ENCODE measurements at regions not wholly inside any gene's neighbourhood (a gene's known extent, or its start where the extent isn't known, plus 50 kb on each side); places are given as distances from the start of the nearest gene placed in this dataset.

DNA sequence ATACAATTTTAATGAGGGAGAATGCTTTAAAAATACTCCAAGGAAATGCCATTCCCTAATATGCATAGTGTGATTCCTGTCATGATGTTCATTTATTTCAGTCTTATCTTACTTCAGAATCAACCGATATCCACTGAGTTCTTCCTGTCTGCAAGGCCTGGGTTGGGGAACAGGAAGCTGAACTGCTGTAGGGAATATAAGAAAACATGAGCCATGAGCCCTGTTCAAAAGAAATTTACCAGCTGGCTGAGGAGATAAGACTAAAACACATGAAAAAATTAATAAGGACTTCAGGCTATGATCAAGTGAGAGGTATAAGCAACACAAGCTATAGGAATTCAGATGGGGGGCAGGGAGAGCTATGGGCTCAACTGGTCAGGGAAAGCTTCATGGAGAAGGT lies 184.7 kb downstream of the PLPP4 start:
- peak; percentile 85 for DNase-seq (ENCODE audit: low read depth)

DNA sequence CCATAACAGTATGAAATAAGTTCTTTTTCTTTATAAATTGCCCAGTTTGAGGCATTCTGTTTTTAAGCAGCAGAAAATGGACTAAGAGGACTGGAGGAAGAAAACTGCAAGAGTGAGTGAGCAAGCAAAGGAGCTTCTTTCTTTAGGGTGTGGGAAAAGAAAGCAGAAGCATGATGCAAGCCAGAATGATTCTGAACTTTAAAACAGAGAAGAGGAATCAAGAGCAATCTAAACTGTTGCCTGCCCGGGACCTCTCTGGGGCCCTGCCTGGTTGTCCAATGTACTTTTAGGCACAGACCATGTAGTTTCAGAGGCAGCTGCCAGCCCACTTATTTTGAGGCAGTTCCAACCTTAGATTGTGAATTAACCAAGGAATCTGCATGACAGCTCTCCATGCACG lies 186.3 kb downstream of the PLPP4 start:
- DNase-seq (ENCODE audit: low read depth), result no peak

DNA sequence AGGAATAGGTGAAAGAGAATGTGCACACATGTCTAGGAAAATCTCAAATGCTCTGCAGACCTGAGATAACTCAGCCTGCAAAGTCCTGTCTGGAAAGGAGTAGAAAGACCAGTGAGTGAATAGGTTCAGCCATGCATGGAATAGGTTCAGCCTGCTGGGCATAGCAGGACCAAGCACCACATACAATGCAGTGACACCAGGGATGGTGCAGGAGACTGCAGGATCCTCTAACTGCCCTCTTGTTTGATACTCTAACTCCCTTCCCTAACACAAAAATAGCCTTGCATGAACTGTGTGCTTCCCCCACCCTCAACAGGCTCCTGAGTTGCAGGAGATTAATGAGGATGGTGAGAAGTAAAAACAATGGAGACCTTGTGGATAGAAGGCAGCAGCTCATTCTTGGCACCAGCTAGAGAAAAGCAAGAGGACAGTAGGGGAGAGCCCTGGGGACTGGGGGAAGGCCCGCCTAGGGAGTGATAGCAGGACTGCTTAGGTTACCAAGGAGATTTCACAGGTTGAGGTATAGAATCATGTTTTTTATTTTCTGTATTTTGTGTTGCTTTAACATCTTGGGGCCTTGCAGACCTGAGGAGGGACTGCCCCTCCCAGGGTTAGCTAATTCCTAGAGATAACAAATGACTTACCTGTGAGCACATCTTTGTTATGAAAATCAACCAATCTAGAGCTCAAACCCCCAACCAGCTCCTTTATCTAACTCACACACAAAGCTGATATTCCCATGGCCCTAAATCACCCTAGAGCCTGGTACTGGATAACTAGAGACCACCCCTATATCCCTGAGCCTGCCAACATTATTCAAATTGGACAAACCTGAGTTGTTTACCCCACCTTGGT lies 187.8 kb downstream of the PLPP4 start:
- no peak for DNase-seq (ENCODE audit: low read depth)

DNA sequence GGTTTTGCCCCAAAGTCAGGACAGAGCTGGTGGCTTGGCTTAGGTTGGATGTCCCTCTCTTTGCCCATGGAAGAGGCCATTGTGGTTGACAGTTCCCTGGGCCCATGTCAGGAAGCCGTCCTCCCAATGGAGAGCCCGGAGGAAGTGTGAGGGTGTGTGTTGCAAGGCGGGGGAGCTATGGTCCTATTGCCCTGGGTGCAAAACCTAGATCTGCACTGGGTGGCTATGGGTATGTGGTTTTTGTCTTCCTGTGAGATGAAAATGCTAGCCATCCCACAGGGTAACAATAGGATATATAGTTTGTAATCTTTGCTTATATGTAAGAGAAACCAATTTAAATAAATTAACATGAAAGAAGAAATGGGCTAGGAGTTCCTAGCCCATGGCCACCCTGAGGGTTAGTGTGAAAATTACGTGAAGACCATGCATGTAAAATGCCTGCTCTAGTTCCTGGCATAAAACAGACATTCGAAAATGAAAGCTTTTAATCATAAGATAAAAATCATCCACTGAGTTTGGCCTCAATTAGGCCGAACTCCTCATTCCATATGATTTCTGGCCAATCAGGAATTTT lies 189.2 kb downstream of the PLPP4 start:
- no peak for DNase-seq (ENCODE audit: low read depth)

DNA sequence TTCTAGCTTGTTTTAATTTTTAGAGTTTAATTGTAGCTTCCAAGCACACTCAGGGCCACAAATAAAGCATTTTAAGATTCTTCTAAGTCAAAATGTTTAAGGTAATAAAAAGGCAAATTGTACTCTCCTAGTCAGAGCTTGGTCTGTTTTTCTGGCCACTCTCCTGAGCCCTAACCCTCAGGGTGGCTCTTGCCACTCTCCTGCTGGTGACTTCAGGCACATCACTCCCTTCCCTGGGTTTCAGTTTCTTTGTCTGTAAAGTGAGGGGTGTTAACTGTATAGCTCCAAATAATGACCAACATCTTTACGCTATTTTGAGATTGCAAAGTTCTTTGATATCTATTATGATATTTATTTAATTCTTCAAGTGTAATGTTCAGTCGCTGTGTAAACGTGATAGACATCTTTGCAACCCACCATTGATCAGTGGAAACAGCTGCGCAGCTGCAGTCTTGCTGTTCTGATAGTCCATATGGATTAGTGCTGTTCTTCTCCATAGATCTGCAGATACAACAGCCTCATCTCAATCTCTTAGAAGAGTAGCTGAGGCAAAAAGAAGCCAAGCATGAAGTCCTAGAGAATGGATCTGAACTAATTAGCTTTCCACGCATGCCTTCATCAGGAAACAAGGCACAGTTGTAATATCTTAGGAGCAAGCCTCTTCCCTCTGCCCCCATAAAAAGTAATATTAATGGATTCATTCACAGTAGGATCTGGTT lies 189.9 kb downstream of the PLPP4 start:
- DNase-seq (ENCODE audit: low read depth), result no peak

DNA sequence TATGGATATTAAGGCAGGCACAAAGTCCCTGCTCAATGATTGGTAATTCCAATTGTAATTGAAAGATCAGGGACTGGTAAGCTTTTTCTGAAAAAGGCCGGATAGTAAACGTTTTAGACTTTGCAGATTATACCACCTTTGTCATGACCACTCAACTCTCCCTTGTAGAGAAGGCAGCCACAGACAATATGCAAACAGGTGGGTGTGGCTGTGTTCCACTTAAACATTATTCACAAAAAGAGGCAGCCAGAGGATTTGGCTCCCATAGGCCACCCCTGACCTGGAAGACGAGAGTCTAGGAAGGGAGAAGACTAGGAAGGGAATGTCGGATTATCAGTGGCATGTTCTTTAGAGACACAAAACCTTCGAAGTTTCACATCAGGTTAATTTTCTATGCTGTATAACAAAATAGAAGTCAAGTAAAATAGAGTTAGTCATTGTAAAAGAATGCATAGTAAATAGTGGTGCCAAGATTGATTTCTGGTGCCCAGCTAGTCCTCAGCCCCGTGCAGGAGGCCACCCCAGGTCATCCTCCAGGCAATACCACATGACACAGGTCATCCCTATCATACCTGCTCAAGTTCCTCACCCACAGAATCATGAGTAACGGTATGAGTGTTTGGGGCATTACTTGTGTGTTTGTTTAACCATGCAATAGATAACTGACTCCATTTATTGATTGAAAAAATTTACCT lies 193.8 kb downstream of the PLPP4 start:
- DNase-seq (ENCODE audit: low read depth), result no peak

DNA sequence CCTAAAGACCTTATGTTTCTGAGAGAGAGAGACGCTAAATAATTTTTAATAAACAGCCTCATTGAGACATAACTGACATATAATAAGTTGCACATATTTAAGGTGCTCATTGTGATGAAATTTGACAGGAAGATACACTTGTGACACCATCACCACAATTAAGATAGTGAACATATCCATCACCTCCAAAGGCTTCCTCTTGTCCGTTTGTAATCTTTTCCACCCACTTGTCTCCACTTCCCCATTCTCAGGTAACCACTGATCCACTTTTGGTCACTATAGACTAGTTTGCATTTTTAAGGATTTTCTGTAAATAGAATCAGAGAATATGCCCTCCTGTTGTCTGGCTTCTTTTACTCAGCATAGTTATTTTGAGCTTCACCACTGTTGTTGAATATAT lies 195.1 kb upstream of the WDR11 start:
- no peak for DNase-seq (ENCODE audit: low read depth)

DNA sequence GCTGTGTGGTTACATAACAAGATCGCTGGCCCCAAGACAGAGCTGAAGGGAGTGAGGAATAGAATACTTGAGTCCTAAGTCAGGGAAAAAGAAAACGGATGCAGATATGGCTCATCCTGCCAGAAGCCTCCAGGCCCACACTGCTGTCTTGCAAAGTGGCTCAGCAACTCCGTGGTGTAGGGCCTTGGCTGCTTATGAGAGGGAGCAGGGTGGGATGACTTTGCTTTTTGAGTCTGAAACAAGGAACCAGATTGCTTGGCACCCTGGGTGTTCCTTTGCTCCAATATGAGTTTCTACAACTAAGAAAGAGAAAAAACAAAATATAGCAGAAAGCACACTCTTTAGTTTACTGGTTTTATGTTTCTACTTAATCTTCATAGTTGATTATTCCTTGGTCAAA lies 193.8 kb upstream of the WDR11 start:
- DNase-seq (ENCODE audit: low read depth), result no peak

DNA sequence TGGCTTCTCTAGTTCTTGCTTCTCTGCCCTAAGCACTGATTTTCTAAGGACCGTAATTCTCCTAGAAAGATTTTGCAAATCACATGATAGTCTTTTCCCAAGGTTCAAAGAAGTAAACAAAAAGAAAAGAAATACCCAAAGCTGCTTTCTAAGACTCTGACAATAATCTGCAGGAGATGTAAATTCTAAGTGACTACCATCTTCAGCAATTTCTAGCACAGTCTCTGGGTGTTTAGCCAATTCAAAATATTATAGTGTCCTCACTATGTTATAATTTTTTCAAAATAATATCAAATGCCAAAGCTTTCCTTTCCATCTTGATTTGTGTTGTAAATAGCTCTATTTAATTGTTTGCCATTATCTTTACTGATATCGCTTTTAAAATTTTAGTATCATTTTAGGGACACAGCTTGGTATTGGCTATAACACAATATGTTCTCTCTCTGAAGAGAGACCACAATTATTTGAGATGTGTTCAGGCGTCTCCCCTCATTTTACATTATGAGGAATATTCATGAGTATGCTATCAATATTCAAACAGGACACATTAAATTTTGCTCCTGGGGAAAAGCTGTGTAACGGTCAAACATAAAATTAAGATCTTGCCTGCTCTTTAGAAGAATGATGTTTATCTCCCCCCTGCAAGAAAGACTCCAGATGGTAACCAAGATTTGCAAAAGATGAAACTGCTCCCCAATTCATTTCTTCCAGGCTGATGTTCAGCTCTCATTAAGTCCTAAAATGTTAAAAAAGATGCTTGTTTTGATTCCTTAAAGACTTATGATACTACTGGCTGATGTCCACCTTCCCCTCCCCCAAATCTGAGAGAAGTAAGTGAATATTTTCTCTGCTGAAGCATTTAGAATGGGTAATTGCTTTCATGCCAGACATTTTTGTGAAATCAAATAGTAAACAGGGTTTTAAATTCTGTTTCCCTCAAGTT lies 191.9 kb upstream of the WDR11 start:
- DNase-seq (ENCODE audit: low read depth), result no peak

DNA sequence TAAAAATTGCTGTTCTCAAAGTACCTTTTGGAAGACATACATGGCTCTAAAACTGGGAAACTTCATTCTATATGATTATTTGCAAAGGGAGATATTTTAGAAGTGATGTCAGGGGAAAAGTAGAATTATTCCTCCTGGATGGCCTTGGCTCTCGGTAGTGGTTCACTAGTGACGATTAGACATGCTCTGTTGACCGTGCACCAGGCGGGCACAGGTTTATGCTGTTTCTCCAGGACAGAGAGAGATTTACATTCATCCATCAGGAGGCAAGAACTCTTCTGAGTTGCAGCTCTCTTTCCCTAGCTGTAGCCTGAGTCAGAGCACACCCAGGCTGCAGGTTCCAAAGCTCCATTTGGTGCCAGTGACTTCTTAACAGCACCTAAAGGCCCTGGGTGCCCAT lies 184.9 kb upstream of the WDR11 start:
- no peak for DNase-seq (ENCODE audit: low read depth)

DNA sequence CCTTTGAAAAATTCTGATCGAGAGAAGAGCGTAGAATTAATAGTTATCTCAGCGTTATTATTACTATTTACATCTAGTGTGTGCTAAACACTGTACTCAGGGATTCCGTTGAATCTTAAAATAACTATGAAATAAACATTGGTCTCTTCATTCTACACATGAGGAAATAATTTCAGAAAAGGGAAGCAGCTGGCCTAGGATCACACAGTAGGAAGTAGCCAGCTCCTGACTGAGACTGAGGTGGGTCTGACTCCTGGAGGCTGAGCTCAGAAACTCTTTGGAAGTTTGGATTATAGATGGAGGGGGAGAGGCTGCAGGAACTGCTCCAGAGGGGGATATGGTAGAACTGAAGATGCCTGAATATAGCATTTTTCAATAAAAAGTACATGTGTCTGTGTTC lies 183.9 kb upstream of the WDR11 start:
- DNase-seq (ENCODE audit: low read depth), result no peak

DNA sequence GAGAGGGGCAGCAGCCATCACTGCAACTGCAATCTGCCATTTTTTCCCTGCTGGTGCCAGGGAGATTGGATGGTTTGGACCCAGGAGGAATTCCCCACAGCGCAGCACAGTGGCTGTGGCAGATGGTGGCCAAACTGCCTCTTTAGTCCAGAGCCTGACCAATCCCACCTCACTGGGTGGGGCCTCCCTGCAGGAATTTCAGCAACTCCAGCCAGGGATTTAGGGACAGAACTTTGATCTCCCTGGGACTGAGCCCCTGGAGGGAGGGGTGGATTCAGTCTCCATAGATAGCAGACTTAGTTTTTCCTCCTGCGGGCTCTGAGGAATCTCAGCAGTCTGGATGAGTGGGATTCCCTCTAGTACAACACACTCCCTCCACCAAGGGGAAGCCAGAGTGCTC lies 179.7 kb upstream of the WDR11 start:
- no peak for DNase-seq (ENCODE audit: low read depth)

DNA sequence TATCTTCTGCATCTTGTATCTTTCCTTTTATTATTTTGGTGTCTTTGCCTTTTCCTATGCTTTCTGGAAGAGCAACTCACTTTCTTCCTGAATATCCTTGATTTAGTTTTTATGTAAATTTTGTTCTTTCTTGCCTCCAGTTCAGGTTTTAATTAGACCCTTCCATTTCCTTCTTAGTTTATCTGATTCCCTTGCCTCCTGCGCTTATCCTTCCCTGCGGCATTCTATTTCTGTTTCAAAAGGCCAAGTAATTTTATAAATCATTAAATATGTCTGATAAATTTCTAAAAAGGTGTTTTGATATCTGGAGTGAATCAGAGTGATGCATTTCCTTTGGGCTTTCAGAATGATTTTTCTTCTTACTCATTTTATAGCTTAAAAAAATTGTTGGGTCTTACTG lies 167.7 kb upstream of the WDR11 start:
- DNase-seq (ENCODE audit: low read depth), result no peak

DNA sequence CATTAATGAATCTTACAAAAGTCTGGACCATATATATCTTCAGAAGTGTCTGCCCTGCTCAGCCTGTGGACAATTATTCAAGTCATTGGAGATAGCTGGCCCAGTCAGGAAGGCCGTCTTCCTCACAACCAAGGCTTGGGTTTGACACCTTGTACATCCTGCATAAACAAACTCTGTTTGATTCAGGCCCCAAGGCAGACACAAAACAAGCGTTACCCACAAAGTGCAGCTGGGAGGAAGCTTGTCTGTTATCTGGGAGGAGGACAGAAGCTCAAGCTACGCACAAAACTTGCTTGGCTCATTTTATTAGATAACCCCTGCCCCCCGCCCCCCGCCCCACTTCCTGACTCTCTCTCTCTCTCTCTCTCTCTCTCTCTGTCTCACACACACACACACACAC lies 166.9 kb upstream of the WDR11 start:
- peak; percentile 63 for DNase-seq (ENCODE audit: low read depth)

DNA sequence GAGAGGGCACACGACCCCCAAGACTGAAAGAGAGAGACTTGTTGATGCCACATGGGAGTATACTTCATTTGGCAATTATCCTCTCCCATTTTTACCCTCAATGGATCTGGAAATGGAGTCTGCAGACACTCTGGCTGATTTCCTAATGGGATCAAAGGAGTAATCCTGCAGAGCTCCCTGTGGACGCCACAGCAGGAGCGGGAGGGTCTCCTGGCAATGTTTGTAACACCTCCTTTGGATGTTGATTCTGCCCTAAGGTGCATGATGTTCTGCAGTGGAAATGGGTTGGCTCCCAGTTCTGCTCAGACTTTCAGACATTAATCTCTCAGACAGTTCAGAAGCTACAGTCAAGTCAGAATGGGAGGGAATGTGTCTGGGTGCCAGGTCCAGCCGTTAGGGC lies 166.0 kb upstream of the WDR11 start:
- no peak for DNase-seq (ENCODE audit: low read depth)

DNA sequence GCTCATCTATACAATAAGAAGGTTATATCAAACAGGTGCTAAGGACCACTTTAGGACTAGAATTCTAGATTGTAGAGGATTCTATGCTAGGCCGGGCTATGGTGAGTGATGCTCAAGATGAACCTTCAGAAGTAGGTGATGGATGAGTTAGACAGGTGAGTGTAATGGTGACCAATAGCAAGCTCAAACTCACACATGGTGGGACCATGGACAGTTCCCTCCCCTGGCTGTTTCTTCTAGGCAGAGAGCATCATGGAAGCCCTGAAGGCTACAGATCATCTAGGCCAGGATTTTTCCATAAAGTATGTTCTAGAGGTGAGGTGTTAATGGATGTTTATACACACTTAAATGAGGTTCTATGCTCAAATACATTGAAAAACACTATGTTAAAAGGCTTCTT lies 162.2 kb upstream of the WDR11 start:
- no peak for DNase-seq (ENCODE audit: low read depth)

DNA sequence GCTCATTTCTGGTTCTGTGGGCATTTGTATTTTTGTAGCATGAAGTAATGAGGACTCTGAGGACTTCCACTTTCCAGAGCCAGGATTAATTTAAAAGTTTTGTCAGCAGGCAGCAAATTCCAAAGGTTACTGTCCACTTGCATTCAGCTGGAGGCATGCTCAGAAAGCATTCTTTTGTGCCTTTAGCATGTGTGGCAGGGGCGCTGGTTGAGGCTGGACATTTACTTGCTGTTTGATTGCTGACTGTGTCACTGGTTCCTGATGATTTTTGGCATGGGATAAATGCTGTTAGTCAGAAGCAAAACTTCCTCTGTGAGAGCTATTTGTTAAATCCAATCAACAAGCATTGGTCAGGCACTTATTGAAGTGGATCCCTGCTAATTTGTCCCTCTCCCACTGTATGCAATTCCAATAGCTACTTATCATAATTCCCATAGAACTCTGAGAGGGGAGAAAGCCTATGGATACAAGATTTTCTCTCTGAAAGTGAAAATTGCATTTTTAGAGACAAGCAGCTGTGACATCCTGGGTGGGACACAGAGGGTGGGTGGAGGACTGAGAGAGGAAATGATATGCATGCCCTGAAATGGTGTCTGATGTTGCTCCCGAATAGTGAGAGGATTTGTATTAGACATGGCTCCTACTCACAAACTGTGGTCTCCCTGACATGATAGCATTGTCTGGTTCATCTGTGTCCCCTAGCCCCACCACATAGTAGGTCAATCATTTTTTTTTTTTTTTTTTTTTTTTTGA lies 161.2 kb upstream of the WDR11 start:
- no peak for DNase-seq (ENCODE audit: low read depth)

DNA sequence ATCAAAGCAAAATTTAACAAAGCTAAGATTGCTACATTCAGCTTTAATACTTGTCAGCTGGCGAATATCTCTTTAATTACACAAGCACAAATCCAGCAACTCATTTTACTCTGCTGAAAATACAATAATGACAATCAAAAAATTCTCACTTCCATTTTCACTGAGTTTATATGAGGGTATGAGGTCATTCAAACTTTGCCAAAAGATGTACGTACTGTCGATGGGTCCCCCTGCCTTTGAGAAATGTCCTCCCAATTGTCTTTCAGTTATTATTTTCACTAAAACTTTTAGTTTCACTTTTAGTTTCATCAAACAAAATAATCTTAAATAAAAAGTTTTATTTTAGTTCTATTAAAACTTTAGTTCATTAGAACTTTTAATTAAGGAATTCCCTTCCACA lies 159.5 kb upstream of the WDR11 start:
- no peak for DNase-seq (ENCODE audit: low read depth)

DNA sequence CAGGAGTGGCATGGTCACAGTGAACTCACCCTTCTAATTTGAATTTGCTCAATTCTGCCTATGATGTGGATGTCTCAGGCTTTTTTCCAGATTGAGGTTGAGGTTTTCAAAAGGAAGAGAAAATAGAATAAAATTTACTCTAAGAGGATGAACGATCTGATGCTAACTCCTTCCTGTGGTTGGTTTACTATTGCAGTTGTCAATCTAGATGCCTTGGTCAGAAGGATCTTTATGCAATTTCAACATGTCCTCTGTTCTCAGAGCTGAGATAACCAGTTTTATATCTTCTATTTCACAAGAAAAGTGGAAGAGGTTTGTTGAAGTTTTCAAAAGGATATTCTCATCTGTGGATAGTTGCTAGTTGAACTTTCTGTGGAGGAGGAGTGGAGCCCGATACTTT lies 150.7 kb upstream of the WDR11 start:
- no peak for DNase-seq (ENCODE audit: low read depth)

DNA sequence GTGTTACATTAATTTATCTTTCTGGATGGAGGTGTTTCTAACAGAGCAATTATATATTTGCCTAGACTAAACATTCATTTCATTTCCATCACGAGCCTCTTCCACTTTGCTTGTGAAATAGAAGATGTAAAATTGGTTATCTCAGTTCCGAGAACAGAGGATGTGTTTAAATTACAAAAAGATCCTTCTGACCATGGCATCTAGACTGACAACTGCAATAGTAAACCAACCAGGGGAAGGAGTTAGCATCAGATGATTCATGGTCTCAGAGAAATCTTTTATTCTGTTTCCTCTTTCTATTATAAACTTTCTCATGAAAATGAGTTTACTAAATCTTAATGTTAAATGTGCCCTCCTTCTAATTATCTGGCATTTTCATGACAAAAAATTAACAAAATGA lies 149.8 kb upstream of the WDR11 start:
- no peak for DNase-seq (ENCODE audit: low read depth)

DNA sequence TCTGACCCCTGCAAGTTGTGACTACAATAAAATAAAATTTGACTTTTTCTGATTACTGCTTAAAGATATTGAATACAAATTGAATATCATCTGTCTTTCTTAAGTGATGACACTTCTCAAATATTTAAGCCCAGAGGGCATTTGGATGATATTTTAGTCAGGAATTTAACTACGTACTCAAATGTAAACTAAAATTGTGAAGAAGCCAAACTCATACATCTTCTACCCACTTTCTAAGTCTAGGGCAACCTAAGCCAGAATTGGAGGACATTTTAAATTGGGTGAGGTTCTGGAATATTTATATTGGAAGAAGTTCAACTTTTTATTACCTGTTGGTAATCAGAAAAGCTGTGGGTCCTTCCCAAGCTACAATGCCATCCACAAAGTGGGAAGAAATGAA lies 149.1 kb upstream of the WDR11 start:
- no peak for DNase-seq (ENCODE audit: low read depth)
